Liver (tissue), 3 donors: ENCODE measurements at regions not wholly inside any gene's neighbourhood (a gene's known extent, or its start where the extent isn't known, plus 50 kb on each side); places are given as distances from the start of the nearest gene placed in this dataset.

Experiments used
- EGR1 ChIP-seq, 2 donors: IDR thresholded peaks; 2 replicates each; pipeline ENCODE4 v1.6.1; 2016 to 2018; ENCODE audit warnings: antibody characterized with exemption in 2 of 2, low read depth in 2 of 2
- FOXA1 ChIP-seq: IDR thresholded peaks from 2 replicates; pipeline ENCODE4 v1.6.1; 2016; ENCODE audit warnings: antibody characterized with exemption
- FOXA2 ChIP-seq: IDR thresholded peaks from 2 replicates; pipeline ENCODE4 v1.6.1; 2016; ENCODE audit warnings: antibody characterized with exemption
- GABPA ChIP-seq, 2 donors: IDR thresholded peaks in 1 of 2; conservative IDR thresholded peaks in 1 of 2; 2 replicates each; pipeline ENCODE4 v1.6.1; 2016; ENCODE audit warnings: antibody characterized with exemption in 2 of 2, mild to moderate bottlenecking in 1 of 2, moderate library complexity in 1 of 2
- HNF4G ChIP-seq: IDR thresholded peaks from 2 replicates; pipeline ENCODE4 v1.6.1; 2016; ENCODE audit warnings: antibody characterized with exemption
- JUND ChIP-seq, 2 donors: IDR thresholded peaks; 2 replicates each; pipeline ENCODE4 v1.6.1; 2016; ENCODE audit warnings: antibody characterized with exemption in 2 of 2
- RAD21 ChIP-seq, 2 donors: IDR thresholded peaks; 2 replicates each; pipeline ENCODE4 v1.6.1; 2016; ENCODE audit warnings: antibody characterized with exemption in 2 of 2, mild to moderate bottlenecking in 2 of 2
- RXRA ChIP-seq, 2 donors: IDR thresholded peaks; 2 replicates each; pipeline ENCODE4 v1.6.1; 2017 to 2018; ENCODE audit warnings: antibody characterized with exemption in 2 of 2, mild to moderate bottlenecking in 1 of 2
- SP1 ChIP-seq: IDR thresholded peaks from 2 replicates; pipeline ENCODE4 v1.6.1; 2018; ENCODE audit warnings: antibody characterized with exemption, mild to moderate bottlenecking
- TAF1 ChIP-seq: conservative IDR thresholded peaks from 2 replicates; pipeline ENCODE4 v1.6.1; 2016; ENCODE audit warnings: antibody characterized with exemption, mild to moderate bottlenecking
- YY1 ChIP-seq: IDR thresholded peaks from 2 replicates; pipeline ENCODE4 v1.6.1; 2016; ENCODE audit warnings: antibody characterized with exemption, mild to moderate bottlenecking
- TF ChIP-seq, protein P1 (sequence below): fragments of 150-350 bp; IDR thresholded peaks from 2 replicates; pipeline ENCODE4 v1.5.1; 2017; ENCODE audit warnings: improper control_type of control experiment, low read depth, low read length; ENCODE audit not compliant: missing input control
- TF ChIP-seq, protein P2 (sequence below): IDR thresholded peaks from 2 replicates; pipeline ENCODE4 v1.6.1; 2016; ENCODE audit warnings: antibody characterized with exemption
- TF ChIP-seq, protein P3 (sequence below): IDR thresholded peaks from 2 replicates; pipeline ENCODE4 v1.6.1; 2016; ENCODE audit warnings: antibody characterized with exemption
- donor health status: healthy.
- donor health status: healthy.

DNA sequence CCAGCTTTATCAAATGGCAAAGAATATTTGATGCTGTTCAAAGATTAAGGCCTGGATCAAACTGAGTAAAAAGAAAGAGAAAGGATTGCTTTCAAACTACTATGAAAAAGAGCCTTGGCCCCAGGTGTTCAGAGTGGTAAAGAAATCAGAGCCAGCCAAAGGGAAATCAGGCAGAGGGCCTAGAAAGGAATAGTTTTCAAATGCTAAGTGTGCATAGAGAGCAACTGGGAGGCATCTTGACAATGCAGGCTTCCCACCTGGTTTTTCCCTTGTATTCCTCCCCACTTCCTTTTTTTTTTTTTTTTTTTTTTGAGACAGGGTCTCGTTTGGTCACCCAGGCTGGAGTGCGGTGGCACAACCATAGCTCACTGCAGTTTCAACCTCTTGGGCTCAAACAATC, 340.2 kb upstream of the ADAMTS9 start:
- TF ChIP-seq, protein P1, sequence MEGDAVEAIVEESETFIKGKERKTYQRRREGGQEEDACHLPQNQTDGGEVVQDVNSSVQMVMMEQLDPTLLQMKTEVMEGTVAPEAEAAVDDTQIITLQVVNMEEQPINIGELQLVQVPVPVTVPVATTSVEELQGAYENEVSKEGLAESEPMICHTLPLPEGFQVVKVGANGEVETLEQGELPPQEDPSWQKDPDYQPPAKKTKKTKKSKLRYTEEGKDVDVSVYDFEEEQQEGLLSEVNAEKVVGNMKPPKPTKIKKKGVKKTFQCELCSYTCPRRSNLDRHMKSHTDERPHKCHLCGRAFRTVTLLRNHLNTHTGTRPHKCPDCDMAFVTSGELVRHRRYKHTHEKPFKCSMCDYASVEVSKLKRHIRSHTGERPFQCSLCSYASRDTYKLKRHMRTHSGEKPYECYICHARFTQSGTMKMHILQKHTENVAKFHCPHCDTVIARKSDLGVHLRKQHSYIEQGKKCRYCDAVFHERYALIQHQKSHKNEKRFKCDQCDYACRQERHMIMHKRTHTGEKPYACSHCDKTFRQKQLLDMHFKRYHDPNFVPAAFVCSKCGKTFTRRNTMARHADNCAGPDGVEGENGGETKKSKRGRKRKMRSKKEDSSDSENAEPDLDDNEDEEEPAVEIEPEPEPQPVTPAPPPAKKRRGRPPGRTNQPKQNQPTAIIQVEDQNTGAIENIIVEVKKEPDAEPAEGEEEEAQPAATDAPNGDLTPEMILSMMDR, result no peak
- no peak for TF ChIP-seq YY1
- TF ChIP-seq TAF1, result no peak
- no peak for TF ChIP-seq FOXA1
- TF ChIP-seq RAD21 (IDR thresholded peaks at IDR 0.05), result no peak
- TF ChIP-seq, protein P2, sequence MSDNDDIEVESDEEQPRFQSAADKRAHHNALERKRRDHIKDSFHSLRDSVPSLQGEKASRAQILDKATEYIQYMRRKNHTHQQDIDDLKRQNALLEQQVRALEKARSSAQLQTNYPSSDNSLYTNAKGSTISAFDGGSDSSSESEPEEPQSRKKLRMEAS, result no peak
- no peak for TF ChIP-seq RXRA (IDR thresholded peaks at IDR 0.05)
- TF ChIP-seq GABPA (IDR thresholded peaks at IDR 0.05 in 1 of 2, conservative IDR thresholded peaks at IDR 0.05 in 1 of 2), result no peak
- TF ChIP-seq JUND (IDR thresholded peaks at IDR 0.05), result no peak
- TF ChIP-seq, protein P3, sequence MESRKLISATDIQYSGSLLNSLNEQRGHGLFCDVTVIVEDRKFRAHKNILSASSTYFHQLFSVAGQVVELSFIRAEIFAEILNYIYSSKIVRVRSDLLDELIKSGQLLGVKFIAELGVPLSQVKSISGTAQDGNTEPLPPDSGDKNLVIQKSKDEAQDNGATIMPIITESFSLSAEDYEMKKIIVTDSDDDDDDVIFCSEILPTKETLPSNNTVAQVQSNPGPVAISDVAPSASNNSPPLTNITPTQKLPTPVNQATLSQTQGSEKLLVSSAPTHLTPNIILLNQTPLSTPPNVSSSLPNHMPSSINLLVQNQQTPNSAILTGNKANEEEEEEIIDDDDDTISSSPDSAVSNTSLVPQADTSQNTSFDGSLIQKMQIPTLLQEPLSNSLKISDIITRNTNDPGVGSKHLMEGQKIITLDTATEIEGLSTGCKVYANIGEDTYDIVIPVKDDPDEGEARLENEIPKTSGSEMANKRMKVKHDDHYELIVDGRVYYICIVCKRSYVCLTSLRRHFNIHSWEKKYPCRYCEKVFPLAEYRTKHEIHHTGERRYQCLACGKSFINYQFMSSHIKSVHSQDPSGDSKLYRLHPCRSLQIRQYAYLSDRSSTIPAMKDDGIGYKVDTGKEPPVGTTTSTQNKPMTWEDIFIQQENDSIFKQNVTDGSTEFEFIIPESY, result no peak
- no peak for TF ChIP-seq EGR1 (IDR thresholded peaks at IDR 0.05; ENCODE audit: low read depth in 2 of 2)
- no peak for TF ChIP-seq FOXA2
- no peak for TF ChIP-seq SP1
- TF ChIP-seq HNF4G, result no peak
